ENCODE measurements at regions not wholly inside any gene's neighbourhood (a gene's known extent, or its start where the extent isn't known, plus 50 kb on each side); places are given as distances from the start of the nearest gene placed in this dataset.
"Not testable (repeated sequence)": the region's sequence is repeated elsewhere in the genome, so short reads cannot be mapped to it uniquely, and the experiment has no call there.

GRCh38 chr17:59485015-59485414, 80.4 kb upstream of the DHX40 start:
- peaks cover 0 to 6% (median 0%) of the 10 kb centered on the region in 3 donors for H3K4me1 Mint-ChIP-seq
- no peaks in the 10 kb centered on the region for H3K36me3 Mint-ChIP-seq
- no peak overlapping the region for H3K27ac Mint-ChIP-seq
- DNase-seq: no peak
- ATAC-seq (ENCODE audit: low read depth in 2 of 2): no peak
- H3K27me3 Mint-ChIP-seq: peaks cover 8 to 19% (median 10%) of the 10 kb centered on the region in 3 donors
- H3K9me3 Mint-ChIP-seq: peaks cover 0 to 4% (median 0%) of the 10 kb centered on the region in 7 donors
- no peak overlapping the region for H3K4me3 Mint-ChIP-seq

GRCh38 chr17:59485946-59486345, 79.5 kb upstream of the DHX40 start:
- peaks cover 0 to 6% (median 0%) of the 10 kb centered on the region in 3 donors for H3K4me1 Mint-ChIP-seq
- H3K36me3 Mint-ChIP-seq: no peaks in the 10 kb centered on the region
- H3K27ac Mint-ChIP-seq: no peak overlapping the region
- ATAC-seq (ENCODE audit: low read depth in 2 of 2) (no peak), DNase-seq (no peak)
- H3K4me3 Mint-ChIP-seq: no peak overlapping the region
- H3K27me3 Mint-ChIP-seq: peaks cover 8 to 14% (median 10%) of the 10 kb centered on the region in 3 donors
- peaks cover 0 to 4% (median 0%) of the 10 kb centered on the region in 7 donors for H3K9me3 Mint-ChIP-seq

- no peak overlapping the region for H3K4me3 Mint-ChIP-seq
- no peak for ATAC-seq (ENCODE audit: low read depth in 2 of 2)
Measured at GRCh38 chr17:59487161-59487873, 78.1 kb upstream of the DHX40 start.

GRCh38 chr17:59488805-59489204, 76.6 kb upstream of the DHX40 start:
- DNase-seq (no peak), ATAC-seq (ENCODE audit: low read depth in 2 of 2) (no peak)
- no peak overlapping the region for H3K27ac Mint-ChIP-seq
- peaks cover 10 to 13% (median 13%) of the 10 kb centered on the region in 3 donors for H3K27me3 Mint-ChIP-seq
- peaks cover 0 to 1% (median 0%) of the 10 kb centered on the region in 3 donors for H3K4me1 Mint-ChIP-seq
- no peak overlapping the region for H3K4me3 Mint-ChIP-seq
- H3K9me3 Mint-ChIP-seq: peaks cover 0 to 2% (median 0%) of the 10 kb centered on the region in 7 donors
- no peaks in the 10 kb centered on the region for H3K36me3 Mint-ChIP-seq

More at GRCh38 chr17:59487161-59487873, 78.1 kb upstream of the DHX40 start:
- Mint-ChIP-seq H3K27ac (no peak overlapping the region), H3K36me3 (no peaks in the 10 kb centered on the region), H3K27me3 (peaks cover 10 to 15% (median 13%) of the 10 kb centered on the region in 3 donors), H3K4me1 (peaks cover 0 to 6% (median 0%) of the 10 kb centered on the region in 3 donors), H3K9me3 (peaks cover 0 to 4% (median 0%) of the 10 kb centered on the region in 7 donors)
- no peak for DNase-seq

- H3K4me1 Mint-ChIP-seq: no peaks in the 10 kb centered on the region
- no peak overlapping the region for H3K4me3 Mint-ChIP-seq
- ATAC-seq (ENCODE audit: low read depth in 2 of 2): no peak
- H3K36me3 Mint-ChIP-seq: no peaks in the 10 kb centered on the region
- no peak for DNase-seq
- H3K27ac Mint-ChIP-seq: no peak overlapping the region
- no peaks in the 10 kb centered on the region for H3K9me3 Mint-ChIP-seq
- peaks cover 16 to 23% (median 20%) of the 10 kb centered on the region in 3 donors for H3K27me3 Mint-ChIP-seq
Measured at GRCh38 chr17:59490216-59490615, 75.2 kb upstream of the DHX40 start.

GRCh38 chr17:59491353-59492090, 73.9 kb upstream of the DHX40 start:
- Mint-ChIP-seq H3K4me3 (no peak overlapping the region), H3K36me3 (no peaks in the 10 kb centered on the region), H3K27ac (peak overlapping the region in 1 of 6 donors; percentile 0), H3K27me3 (peaks cover 13 to 27% (median 15%) of the 10 kb centered on the region in 3 donors), H3K9me3 (no peaks in the 10 kb centered on the region), H3K4me1 (no peaks in the 10 kb centered on the region)
- no peak for ATAC-seq (ENCODE audit: low read depth in 2 of 2)
- no peak for DNase-seq

- H3K27me3 Mint-ChIP-seq: peaks cover 13 to 27% (median 15%) of the 10 kb centered on the region in 3 donors
- H3K4me1 Mint-ChIP-seq: no peaks in the 10 kb centered on the region
- DNase-seq (no peak), ATAC-seq (ENCODE audit: low read depth in 2 of 2) (no peak)
- no peaks in the 10 kb centered on the region for H3K36me3 Mint-ChIP-seq
- no peak overlapping the region for H3K4me3 Mint-ChIP-seq
- H3K9me3 Mint-ChIP-seq: no peaks in the 10 kb centered on the region
- peak overlapping the region in 1 of 6 donors; percentile 0 for H3K27ac Mint-ChIP-seq
Measured at GRCh38 chr17:59492091-59492451, 73.3 kb upstream of the DHX40 start.

- H3K4me1 Mint-ChIP-seq: no peaks in the 10 kb centered on the region
- H3K27me3 Mint-ChIP-seq: peaks cover 13 to 27% (median 15%) of the 10 kb centered on the region in 3 donors
- no peak overlapping the region for H3K27ac Mint-ChIP-seq
- ATAC-seq (ENCODE audit: low read depth in 2 of 2) (no peak), DNase-seq (no peak)
- H3K36me3 Mint-ChIP-seq: no peaks in the 10 kb centered on the region
- no peaks in the 10 kb centered on the region for H3K9me3 Mint-ChIP-seq
- H3K4me3 Mint-ChIP-seq: no peak overlapping the region
Measured at GRCh38 chr17:59493867-59494266, 71.5 kb upstream of the DHX40 start.

GRCh38 chr17:59494757-59495368, 70.5 kb upstream of the DHX40 start:
- H3K27ac Mint-ChIP-seq: peak overlapping the region in 1 of 6 donors; percentile 23
- H3K4me3 Mint-ChIP-seq: no peak overlapping the region

GRCh38 chr17:59496178-59496577, 69.2 kb upstream of the DHX40 start:
- ATAC-seq (ENCODE audit: low read depth in 2 of 2): no peak
- H3K4me3 Mint-ChIP-seq: no peak overlapping the region
- H3K9me3 Mint-ChIP-seq: no peaks in the 10 kb centered on the region
- no peaks in the 10 kb centered on the region for H3K4me1 Mint-ChIP-seq
- no peak for DNase-seq
- H3K36me3 Mint-ChIP-seq: no peaks in the 10 kb centered on the region
- no peak overlapping the region for H3K27ac Mint-ChIP-seq
- peaks cover 13 to 27% (median 15%) of the 10 kb centered on the region in 3 donors for H3K27me3 Mint-ChIP-seq

More at GRCh38 chr17:59494757-59495368, 70.5 kb upstream of the DHX40 start:
- Mint-ChIP-seq H3K36me3 (no peaks in the 10 kb centered on the region), H3K27me3 (peaks cover 13 to 27% (median 15%) of the 10 kb centered on the region in 3 donors), H3K4me1 (no peaks in the 10 kb centered on the region), H3K9me3 (no peaks in the 10 kb centered on the region)
- ATAC-seq (ENCODE audit: low read depth in 2 of 2): no peak
- no peak for DNase-seq

- peaks cover 8 to 14% (median 8%) of the 10 kb centered on the region in 3 donors for H3K27me3 Mint-ChIP-seq
- no peak overlapping the region for H3K4me3 Mint-ChIP-seq
- H3K27ac Mint-ChIP-seq: peak overlapping the region in 1 of 6 donors; percentile 80
- no peaks in the 10 kb centered on the region for H3K36me3 Mint-ChIP-seq
- no peaks in the 10 kb centered on the region for H3K4me1 Mint-ChIP-seq
- no peak for ATAC-seq (ENCODE audit: low read depth in 2 of 2)
- DNase-seq: no peak
- H3K9me3 Mint-ChIP-seq: no peaks in the 10 kb centered on the region
Measured at GRCh38 chr17:59498530-59499307, 66.7 kb upstream of the DHX40 start.

GRCh38 chr17:59500086-59500655, 65.2 kb upstream of the DHX40 start:
- H3K4me3 Mint-ChIP-seq; H3K27ac Mint-ChIP-seq; H3K4me1 Mint-ChIP-seq; DNase-seq; H3K36me3 Mint-ChIP-seq; H3K27me3 Mint-ChIP-seq; H3K9me3 Mint-ChIP-seq; ATAC-seq (ENCODE audit: low read depth in 2 of 2): not testable (repeated sequence)

- Mint-ChIP-seq H3K4me1 (no peaks in the 10 kb centered on the region), H3K27ac (no peak overlapping the region), H3K9me3 (peaks cover 0 to 2% (median 0%) of the 10 kb centered on the region in 7 donors), H3K4me3 (no peak overlapping the region), H3K36me3 (no peaks in the 10 kb centered on the region), H3K27me3 (peaks cover 0 to 7% (median 4%) of the 10 kb centered on the region in 3 donors)
- ATAC-seq (ENCODE audit: low read depth in 2 of 2) (no peak), DNase-seq (no peak)
Measured at GRCh38 chr17:59501690-59502089, 63.7 kb upstream of the DHX40 start.

Data from naive B cell (primary cell).